WERI-Rb-1 (cell line): ENCODE measurements at regions not wholly inside any gene's neighbourhood (a gene's known extent, or its start where the extent isn't known, plus 50 kb on each side); places are given as distances from the start of the nearest gene placed in this dataset.
A peak's percentile ranks its signal among the peaks of the same experiment; 100 is the strongest.

ENCODE experiments used
- DNase-seq: peaks from one replicate; pipeline ENCODE4 v3.0.0-alpha.2; 2020
- H3K27ac ChIP-seq: fragments of 250-450 bp; sonication (Bioruptor Pico); 2 replicates; pipeline ENCODE4 v1.5.1; 2020; ENCODE audit warnings: mild to moderate bottlenecking, moderate library complexity
- H3K27me3 ChIP-seq: fragments of 250-450 bp; sonication (Bioruptor Pico); 2 replicates; pipeline ENCODE4 v1.5.1; 2021; ENCODE audit warnings: mild to moderate bottlenecking, low read depth, moderate library complexity; ENCODE audit not compliant: insufficient read depth, severe bottlenecking
- H3K36me3 ChIP-seq: fragments of 250-450 bp; sonication (Bioruptor Pico); 2 replicates; pipeline ENCODE4 v1.5.1; 2020; ENCODE audit warnings: mild to moderate bottlenecking, moderate library complexity
- H3K4me3 ChIP-seq: 2 replicates; pipeline ENCODE4 v1.5.1; 2011; ENCODE audit warnings: low read depth, mild to moderate bottlenecking, control low read depth, low read length
- H3K9me3 ChIP-seq: fragments of 250-450 bp; sonication (Bioruptor Pico); 2 replicates; pipeline ENCODE4 v1.5.1; 2021; ENCODE audit warnings: mild to moderate bottlenecking, moderate library complexity; ENCODE audit not compliant: severe bottlenecking
- TF ChIP-seq, protein P1 (sequence below): IDR thresholded peaks from 2 replicates; pipeline ENCODE4 v1.5.1; 2011; ENCODE audit warnings: low read depth, mild to moderate bottlenecking, control low read depth, inconsistent platforms, low read length

DNA sequence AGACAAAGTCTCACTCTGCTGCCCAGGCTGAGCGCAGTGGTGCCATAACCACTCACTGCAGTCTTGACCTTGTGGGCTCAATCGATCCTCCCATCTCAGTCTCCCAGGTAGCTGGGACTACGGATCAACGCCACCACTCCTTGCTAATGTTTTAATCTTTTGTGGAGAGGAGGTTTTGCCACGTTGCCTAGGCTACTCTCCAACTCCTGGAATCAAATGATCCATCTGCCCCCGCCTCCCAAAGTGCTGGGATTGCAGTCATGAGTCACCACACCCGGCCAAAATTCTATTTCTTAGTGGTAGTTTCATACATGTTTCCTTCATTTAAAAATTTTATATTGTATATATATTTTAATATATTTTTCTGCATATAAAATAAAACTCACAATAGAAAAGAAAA, 125.8 kb upstream of the CLNK start:
- no peak overlapping the region for H3K27ac ChIP-seq
- H3K36me3 ChIP-seq: no peaks in the 10 kb centered on the region
- H3K9me3 ChIP-seq: no peaks in the 10 kb centered on the region
- no peak overlapping the region for H3K4me3 ChIP-seq
- TF ChIP-seq, protein P1, sequence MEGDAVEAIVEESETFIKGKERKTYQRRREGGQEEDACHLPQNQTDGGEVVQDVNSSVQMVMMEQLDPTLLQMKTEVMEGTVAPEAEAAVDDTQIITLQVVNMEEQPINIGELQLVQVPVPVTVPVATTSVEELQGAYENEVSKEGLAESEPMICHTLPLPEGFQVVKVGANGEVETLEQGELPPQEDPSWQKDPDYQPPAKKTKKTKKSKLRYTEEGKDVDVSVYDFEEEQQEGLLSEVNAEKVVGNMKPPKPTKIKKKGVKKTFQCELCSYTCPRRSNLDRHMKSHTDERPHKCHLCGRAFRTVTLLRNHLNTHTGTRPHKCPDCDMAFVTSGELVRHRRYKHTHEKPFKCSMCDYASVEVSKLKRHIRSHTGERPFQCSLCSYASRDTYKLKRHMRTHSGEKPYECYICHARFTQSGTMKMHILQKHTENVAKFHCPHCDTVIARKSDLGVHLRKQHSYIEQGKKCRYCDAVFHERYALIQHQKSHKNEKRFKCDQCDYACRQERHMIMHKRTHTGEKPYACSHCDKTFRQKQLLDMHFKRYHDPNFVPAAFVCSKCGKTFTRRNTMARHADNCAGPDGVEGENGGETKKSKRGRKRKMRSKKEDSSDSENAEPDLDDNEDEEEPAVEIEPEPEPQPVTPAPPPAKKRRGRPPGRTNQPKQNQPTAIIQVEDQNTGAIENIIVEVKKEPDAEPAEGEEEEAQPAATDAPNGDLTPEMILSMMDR: no peak
- DNase-seq: no peak
- no peaks in the 10 kb centered on the region for H3K27me3 ChIP-seq

DNA sequence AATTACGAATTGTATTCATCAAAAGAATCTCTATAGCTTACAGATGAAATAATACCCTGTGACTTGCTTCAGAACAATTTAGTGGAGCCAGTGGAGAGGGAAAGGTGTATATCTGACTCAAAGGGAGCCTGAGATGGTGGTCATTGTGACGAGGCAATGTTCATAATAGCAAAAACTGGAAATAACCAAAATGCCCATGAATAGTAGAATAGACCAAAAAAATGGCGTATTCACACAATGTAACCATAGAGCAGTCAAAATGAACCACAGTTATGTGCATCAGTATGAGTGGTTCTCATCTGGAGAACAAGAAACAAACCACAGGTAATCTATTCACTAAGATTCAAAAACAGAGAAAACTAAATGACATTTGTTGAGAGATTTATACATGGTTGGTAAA, 125.3 kb upstream of the CLNK start:
- Histone ChIP-seq H3K4me3 (no peak overlapping the region), H3K36me3 (no peaks in the 10 kb centered on the region), H3K9me3 (no peaks in the 10 kb centered on the region), H3K27ac (no peak overlapping the region), H3K27me3 (no peaks in the 10 kb centered on the region)
- TF ChIP-seq, protein P1: no peak
- no peak for DNase-seq

DNA sequence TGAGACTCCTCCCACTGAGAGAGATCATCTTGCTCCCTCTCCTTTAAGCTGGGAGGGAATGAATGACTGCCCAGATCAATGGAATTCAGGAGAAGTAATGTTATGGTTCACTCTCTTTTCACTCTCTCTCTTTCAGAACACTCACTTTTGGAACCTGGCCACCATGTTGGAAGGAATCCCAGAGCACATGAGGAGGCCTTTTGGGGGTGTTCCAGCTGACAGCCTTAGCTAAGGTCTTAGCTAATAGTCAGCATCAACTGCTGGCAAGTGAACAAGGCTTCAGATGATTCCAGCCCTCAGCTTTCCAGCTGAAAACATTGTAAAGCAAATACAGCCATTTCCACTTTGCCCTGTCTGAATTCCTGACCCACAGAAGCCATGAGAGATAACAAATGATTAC, 124.0 kb upstream of the CLNK start:
- Histone ChIP-seq H3K27me3 (no peaks in the 10 kb centered on the region), H3K9me3 (no peaks in the 10 kb centered on the region), H3K4me3 (no peak overlapping the region), H3K36me3 (no peaks in the 10 kb centered on the region), H3K27ac (no peak overlapping the region)
- TF ChIP-seq, protein P1: no peak
- no peak for DNase-seq

DNA sequence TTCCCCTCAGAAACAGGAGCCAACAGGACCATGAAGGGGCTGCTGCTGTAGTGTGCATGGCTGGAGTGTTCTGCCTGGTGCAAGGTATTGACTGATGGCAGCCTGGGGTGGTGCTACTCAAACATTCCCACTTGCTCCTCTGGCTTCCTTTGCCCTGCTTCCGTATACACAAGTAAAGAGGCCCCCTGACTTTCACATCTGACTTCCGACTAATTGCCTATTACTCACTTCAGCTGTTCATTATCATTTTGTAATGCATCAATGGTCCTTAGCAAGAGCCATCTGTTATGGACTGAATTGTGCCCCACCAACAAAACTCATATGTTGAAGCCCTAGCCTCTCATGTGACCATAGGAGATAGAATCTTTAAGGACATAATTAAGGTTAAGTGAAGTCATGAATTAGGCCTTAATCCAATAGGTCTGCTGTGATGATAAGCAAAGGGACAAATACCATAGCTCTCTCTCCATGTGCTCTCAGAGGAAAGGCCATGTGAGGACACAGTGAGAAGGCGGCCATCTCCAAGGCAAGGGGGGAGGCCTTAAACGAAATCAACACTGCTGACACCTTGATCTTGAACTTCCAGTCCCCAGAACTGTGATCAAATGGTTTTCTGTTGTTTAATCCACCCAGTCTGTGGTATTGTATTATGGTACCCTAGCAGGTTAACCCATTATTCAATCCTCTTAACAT, 122.5 kb upstream of the CLNK start:
- TF ChIP-seq, protein P1: no peak
- Histone ChIP-seq H3K9me3 (no peaks in the 10 kb centered on the region), H3K27me3 (no peaks in the 10 kb centered on the region), H3K4me3 (no peak overlapping the region), H3K36me3 (no peaks in the 10 kb centered on the region), H3K27ac (no peak overlapping the region)
- DNase-seq: peak; percentile 76

DNA sequence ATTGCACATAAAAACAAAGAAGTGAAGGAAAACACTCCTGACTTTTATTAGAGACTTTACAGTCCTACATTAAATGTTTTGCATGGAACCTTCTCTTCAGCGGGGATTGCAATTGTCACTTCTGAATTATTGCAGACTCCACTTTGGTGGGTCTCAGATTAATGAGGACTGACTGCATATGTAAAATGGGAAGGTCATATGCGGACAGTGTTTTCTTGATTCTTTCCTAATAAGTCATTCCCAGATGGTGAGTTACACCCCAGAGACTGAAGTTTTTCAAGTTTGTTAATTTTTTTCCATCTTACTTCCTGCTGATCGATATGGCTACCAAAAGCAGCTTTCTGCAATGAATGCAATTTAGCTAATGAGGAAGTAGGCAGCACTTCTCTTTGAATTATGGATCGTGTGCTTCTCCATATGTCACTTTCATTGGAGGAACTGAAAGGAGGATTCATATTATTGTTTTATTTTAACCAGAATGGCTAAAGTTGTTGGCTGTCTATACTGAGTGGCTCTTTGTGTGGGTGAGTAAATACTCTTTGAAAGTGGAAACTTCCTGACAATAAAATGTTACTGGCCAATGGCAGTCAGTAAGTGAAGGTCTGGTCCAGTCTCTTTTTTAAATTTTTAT, 119.3 kb upstream of the CLNK start:
- H3K4me3 ChIP-seq: no peak overlapping the region
- TF ChIP-seq, protein P1: no peak
- no peaks in the 10 kb centered on the region for H3K36me3 ChIP-seq
- H3K27me3 ChIP-seq: no peaks in the 10 kb centered on the region
- DNase-seq: no peak
- no peaks in the 10 kb centered on the region for H3K9me3 ChIP-seq
- no peak overlapping the region for H3K27ac ChIP-seq
